ENCODE measurements at regions not wholly inside any gene's neighbourhood (a gene's known extent, or its start where the extent isn't known, plus 50 kb on each side); places are given as distances from the start of the nearest gene placed in this dataset.

- Mint-ChIP-seq H3K9me3 (peaks cover 9% of the 10 kb centered on the region), H3K36me3 (ENCODE audit: low read depth) (no peaks in the 10 kb centered on the region), H3K27ac (no peak overlapping the region), H3K4me1 (ENCODE audit: low read depth) (peaks cover 8% of the 10 kb centered on the region), H3K27me3 (ENCODE audit: insufficient read depth) (peaks cover 5% of the 10 kb centered on the region), H3K4me3 (no peak overlapping the region)
- intact Hi-C loops (cut with micrococcal nuclease): no loop called here
- no peak for DNase-seq (ENCODE audit: low spot score)
Measured at GRCh38 chr1:30197639-30198450, 525.5 kb downstream of the MATN1 start.

DNA sequence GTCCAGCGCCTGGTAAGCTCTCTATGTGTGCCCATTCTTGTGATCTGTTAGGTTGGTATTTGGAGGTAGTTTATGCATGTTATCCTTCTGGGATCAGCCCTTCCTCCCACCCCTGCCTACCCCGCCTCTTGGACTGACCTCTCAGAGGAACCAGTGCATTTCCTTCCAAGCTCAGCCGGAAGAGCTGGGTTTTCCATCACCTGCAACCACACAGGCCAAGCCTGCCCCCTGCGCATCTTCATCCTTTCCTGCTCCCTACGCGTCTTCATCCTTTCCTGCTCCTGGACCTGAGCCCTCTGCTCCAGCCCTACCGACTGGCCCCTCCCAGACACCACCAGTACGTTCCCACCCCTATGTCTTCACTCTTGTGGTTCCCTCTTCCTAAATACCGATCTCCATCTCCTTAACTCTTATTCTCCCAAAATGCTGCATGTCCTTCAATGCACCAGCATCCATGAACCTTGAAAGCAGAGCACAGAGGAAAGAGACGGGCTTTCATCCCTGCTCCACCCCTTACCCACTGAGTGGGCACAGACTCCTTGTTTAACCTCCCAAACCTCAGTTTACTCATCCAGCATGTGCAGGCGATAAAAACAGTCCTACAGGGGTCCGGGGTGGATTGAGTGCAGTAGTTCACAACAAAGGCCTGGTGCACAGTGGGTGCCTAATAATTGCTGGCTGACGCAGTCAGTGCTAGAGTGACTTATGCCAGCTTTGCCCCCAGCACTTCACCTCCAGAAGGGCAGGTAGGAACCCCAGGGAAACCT, 526.3 kb downstream of the MATN1 start:
- no peak overlapping the region for H3K4me3 Mint-ChIP-seq
- peaks cover 5% of the 10 kb centered on the region for H3K27me3 Mint-ChIP-seq (ENCODE audit: insufficient read depth)
- peaks cover 16% of the 10 kb centered on the region for H3K4me1 Mint-ChIP-seq (ENCODE audit: low read depth)
- H3K9me3 Mint-ChIP-seq: peaks cover 9% of the 10 kb centered on the region
- intact Hi-C loops (cut with micrococcal nuclease): no loop called here
- DNase-seq (ENCODE audit: low spot score): no peak
- H3K36me3 Mint-ChIP-seq (ENCODE audit: low read depth): no peaks in the 10 kb centered on the region
- no peak overlapping the region for H3K27ac Mint-ChIP-seq

DNA sequence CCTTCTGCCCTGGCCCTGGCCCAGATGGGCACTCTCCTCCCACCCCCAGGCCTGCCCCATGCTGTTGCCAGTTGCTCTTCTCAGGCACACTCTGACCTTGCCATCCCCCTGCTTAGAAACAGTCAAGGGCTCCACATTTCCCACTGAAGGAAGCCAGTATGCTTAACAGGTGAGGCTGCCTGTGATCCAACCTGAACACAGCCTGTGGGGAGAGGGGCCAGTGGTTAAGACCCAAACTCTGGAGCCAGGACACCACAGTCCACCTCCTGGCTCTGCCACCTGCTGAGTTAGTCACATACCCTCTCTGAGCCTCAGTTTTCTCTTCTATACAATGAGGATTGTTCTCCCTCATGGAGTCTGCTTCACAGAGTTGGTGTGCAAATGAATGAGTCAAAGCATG, 526.9 kb downstream of the MATN1 start:
- H3K36me3 Mint-ChIP-seq (ENCODE audit: low read depth): no peaks in the 10 kb centered on the region
- no peak overlapping the region for H3K4me3 Mint-ChIP-seq
- H3K9me3 Mint-ChIP-seq: peaks cover 9% of the 10 kb centered on the region
- DNase-seq (ENCODE audit: low spot score): no peak
- intact Hi-C loops (cut with micrococcal nuclease): no loop called here
- peaks cover 5% of the 10 kb centered on the region for H3K27me3 Mint-ChIP-seq (ENCODE audit: insufficient read depth)
- H3K4me1 Mint-ChIP-seq (ENCODE audit: low read depth): peaks cover 20% of the 10 kb centered on the region
- H3K27ac Mint-ChIP-seq: no peak overlapping the region

DNA sequence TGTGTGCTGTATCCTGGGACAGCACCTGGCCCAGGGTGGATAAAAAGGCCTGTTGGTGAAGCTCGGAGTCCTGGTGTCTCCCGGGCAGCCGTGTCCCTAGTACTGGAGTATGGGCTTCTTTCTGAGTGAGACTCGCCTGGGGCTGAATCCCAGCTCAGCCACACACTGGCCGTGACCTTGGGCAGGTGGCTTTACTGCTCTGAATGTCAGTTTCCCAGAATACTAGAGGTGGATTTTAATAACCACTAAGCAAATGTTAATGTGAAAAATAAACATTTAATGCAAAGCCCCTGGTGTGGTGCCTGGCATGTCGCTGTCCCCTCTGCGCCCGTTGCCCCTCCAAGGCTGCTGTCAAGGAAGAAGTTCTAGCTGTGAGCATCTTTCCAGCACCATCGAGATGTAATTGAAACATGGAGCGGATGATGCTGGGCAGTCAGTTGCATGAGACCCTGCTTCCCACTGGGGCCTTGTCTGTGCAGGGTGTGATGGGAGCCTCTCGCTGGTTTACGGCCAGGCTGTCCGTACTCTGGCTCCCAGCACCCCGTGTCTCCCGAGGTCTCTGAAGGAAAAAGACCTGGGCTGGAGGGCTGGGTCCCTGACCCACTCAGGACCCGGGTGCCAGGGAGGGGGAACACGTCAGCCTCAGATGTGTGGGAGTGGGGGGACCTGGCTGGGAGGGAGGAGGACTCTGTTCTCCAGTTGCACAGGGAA, 527.8 kb downstream of the MATN1 start:
- Mint-ChIP-seq H3K36me3 (ENCODE audit: low read depth) (no peaks in the 10 kb centered on the region), H3K9me3 (peaks cover 2% of the 10 kb centered on the region), H3K4me3 (no peak overlapping the region), H3K4me1 (ENCODE audit: low read depth) (peaks cover 29% of the 10 kb centered on the region), H3K27ac (no peak overlapping the region), H3K27me3 (ENCODE audit: insufficient read depth) (peaks cover 5% of the 10 kb centered on the region)
- intact Hi-C loops (cut with micrococcal nuclease): no loop called here
- no peak for DNase-seq (ENCODE audit: low spot score)

DNA sequence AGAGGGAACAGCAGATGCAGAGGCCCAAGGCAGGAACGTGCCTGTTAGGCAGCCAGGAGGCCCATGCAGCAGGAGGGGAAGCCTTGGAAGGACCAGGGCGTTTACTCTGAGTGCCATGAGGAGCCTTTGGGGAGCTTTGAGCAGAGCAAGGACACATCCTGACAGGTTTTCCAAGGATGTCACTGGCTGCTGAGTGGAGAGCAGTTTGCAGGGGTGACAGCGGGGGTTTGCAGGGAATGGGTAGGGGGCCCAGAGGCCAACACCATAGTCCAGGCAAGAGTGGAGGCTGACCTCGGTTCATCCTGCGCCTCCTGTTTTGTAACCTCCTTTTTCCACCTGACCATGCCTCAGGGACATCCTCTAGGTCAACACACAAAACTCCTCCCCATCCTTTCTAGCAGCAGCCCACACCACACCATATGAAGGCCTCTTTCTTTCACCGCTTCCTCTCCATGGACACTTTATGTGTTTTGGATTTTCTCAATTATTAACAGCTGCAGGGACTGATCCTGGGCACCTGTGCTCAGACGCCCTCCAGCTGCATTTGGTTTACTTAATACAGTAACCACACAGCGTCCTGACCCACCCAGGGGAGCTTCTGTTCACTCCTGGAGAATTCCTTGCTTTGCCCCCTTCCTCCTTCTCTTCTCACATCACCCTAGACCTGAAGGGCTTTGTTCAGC, 528.5 kb downstream of the MATN1 start:
- intact Hi-C loops (cut with micrococcal nuclease): no loop called here
- H3K9me3 Mint-ChIP-seq: no peaks in the 10 kb centered on the region

DNA sequence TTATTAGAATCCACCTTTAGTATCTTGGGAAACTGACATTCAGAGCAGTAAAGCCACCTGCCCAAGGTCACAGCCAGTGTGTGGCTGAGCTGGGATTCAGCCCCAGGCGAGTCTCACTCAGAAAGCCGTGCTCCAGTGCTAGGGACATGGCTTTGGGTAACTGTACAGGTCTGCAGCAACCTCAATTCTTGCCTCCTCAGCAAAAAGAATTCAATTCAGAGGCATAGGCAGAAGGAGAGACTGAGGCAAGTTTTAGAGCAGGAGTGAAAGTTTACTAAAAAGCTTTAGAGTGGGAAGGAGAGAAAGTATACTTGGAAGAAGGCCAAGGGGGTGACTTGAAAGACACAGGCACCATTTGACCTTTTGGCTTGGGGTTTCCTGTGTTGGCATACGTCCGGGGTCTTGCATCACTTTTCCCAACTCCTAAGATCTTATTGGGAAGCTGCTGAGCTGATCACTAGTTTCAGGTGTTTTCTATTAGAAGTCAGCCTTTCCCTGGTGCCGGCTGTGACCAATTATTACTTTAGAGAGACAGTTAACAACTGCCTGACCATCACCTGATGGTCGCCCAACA, 529.3 kb downstream of the MATN1 start:
- no peak overlapping the region for H3K27ac Mint-ChIP-seq
- H3K9me3 Mint-ChIP-seq: no peaks in the 10 kb centered on the region

More for the DNA sequence above, 528.5 kb downstream of the MATN1 start:
- no peak for DNase-seq (ENCODE audit: low spot score)
- Mint-ChIP-seq H3K4me1 (ENCODE audit: low read depth) (peaks cover 31% of the 10 kb centered on the region), H3K4me3 (no peak overlapping the region), H3K27me3 (ENCODE audit: insufficient read depth) (peaks cover 5% of the 10 kb centered on the region), H3K27ac (peak overlapping the region; percentile 50), H3K36me3 (ENCODE audit: low read depth) (no peaks in the 10 kb centered on the region)

DNA sequence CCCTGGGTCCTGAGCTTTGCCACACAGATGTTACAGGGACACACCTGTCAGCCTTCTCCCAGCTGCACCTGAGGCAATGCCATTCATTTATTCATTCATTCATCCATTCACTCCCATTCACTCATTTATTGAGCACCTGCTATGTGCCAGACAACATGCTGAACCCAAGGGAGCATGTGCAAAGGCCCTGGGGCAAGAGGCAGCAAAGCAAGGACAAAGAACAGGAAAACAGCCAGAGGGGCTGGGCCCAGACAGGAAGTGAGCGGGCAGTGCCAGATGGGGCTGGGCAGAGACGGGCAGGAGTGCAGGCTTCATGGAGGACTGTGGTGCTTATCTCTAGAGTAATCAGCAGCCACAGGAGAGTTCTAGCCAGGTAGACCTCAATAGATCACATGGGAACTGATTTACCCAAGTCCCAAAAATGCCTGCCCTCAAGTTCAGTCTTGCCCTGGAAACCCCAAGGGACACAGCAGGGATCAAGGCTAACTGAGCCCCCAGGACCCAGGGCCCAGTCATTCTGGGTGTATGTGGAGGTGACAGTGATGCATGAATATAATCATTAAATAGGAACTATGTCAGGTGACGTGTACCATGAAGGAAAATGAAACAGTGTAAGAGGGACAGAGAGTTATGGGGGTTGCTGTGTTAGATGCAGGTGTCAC, 530.3 kb downstream of the MATN1 start:
- Mint-ChIP-seq H3K9me3 (no peaks in the 10 kb centered on the region), H3K36me3 (ENCODE audit: low read depth) (no peaks in the 10 kb centered on the region), H3K4me1 (ENCODE audit: low read depth) (peaks cover 31% of the 10 kb centered on the region), H3K27ac (no peak overlapping the region), H3K27me3 (ENCODE audit: insufficient read depth) (peaks cover 5% of the 10 kb centered on the region), H3K4me3 (no peak overlapping the region)
- intact Hi-C loops (cut with micrococcal nuclease): no loop called here
- DNase-seq (ENCODE audit: low spot score): no peak

More for the DNA sequence above, 529.3 kb downstream of the MATN1 start:
- Mint-ChIP-seq H3K4me3 (no peak overlapping the region), H3K27me3 (ENCODE audit: insufficient read depth) (peaks cover 5% of the 10 kb centered on the region), H3K36me3 (ENCODE audit: low read depth) (no peaks in the 10 kb centered on the region), H3K4me1 (ENCODE audit: low read depth) (peaks cover 31% of the 10 kb centered on the region)
- DNase-seq (ENCODE audit: low spot score): no peak
- intact Hi-C loops (cut with micrococcal nuclease): no loop called here

DNA sequence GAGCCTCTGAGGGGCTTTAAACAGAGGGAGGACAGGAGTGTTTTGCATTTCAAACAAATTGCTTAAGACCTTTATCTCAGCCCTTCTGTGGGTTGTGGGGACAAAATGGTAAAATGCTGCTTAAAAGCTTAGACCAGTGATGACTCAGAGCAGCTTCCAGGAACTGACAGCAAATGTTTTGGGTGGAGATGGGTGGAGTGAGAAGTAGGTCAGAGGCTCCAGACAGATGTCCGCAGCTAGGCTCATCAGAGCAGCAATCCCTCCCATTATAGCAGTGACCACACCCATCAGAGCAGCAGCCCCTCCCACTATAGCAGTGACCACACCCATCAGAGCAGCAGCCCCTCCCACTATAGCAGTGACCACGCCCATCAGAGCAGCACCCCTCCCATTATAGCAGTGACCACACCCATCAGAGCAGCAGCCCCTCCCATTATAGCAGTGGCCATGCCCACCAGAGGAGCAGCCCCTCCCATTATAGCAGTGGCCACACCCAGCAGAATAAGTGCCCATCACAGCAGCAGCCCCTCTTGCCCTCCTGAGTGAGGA, 532.2 kb downstream of the MATN1 start:
- no peaks in the 10 kb centered on the region for H3K36me3 Mint-ChIP-seq (ENCODE audit: low read depth)
- peak; percentile 53 for DNase-seq (ENCODE audit: low spot score)
- H3K4me3 Mint-ChIP-seq: peak overlapping the region; percentile 11
- no peaks in the 10 kb centered on the region for H3K9me3 Mint-ChIP-seq
- peaks cover 31% of the 10 kb centered on the region for H3K4me1 Mint-ChIP-seq (ENCODE audit: low read depth)
- H3K27ac Mint-ChIP-seq: peak overlapping the region; percentile 65
- intact Hi-C loops (cut with micrococcal nuclease): no loop called here
- H3K27me3 Mint-ChIP-seq (ENCODE audit: insufficient read depth): peaks cover 5% of the 10 kb centered on the region

GRCh38 chr1:30190511-30191153, 532.8 kb downstream of the MATN1 start:
- Mint-ChIP-seq H3K27ac (peak overlapping the region; percentile 65), H3K36me3 (ENCODE audit: low read depth) (no peaks in the 10 kb centered on the region), H3K4me3 (peak overlapping the region; percentile 11), H3K27me3 (ENCODE audit: insufficient read depth) (peaks cover 5% of the 10 kb centered on the region), H3K4me1 (ENCODE audit: low read depth) (peaks cover 31% of the 10 kb centered on the region), H3K9me3 (no peaks in the 10 kb centered on the region)
- no peak for DNase-seq (ENCODE audit: low spot score)
- intact Hi-C loops (cut with micrococcal nuclease): no loop called here

DNA sequence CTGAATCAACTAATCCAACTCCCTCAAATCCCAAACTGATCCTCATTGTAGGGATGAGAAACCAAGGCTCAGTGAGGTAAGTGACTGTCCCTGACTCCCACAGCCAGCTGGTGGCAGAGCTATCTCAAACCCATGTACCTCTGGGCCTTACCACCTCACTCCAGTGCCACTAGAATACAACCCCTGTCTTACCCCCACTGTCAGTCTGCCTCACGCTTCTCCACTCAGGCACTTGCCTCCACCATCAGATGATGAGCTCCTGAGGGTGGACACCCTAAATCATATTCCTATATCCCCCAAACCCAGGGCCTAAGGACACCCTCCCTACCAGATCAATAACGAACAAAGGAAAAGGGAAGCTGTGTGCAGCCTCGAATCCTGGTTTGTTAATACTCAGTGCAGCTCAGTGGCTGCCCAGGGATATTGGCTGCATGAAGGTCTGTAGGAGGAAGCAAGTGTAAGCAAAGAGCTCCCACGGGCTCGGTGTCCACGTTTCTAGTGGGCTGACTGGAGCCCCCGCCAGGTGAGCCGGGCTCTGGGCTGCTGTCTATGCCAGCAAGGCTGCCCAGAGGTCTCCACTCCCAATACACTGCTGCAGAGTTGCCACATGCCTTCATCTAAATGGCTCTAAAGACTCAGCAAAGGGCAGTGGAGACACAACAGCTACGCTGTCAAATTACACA, 533.4 kb downstream of the MATN1 start:
- H3K27ac Mint-ChIP-seq: peak overlapping the region; percentile 50
- no peak overlapping the region for H3K4me3 Mint-ChIP-seq
- H3K27me3 Mint-ChIP-seq (ENCODE audit: insufficient read depth): peaks cover 5% of the 10 kb centered on the region
- intact Hi-C loops (cut with micrococcal nuclease): no loop called here
- H3K9me3 Mint-ChIP-seq: no peaks in the 10 kb centered on the region
- DNase-seq (ENCODE audit: low spot score): no peak
- H3K4me1 Mint-ChIP-seq (ENCODE audit: low read depth): peaks cover 31% of the 10 kb centered on the region
- H3K36me3 Mint-ChIP-seq (ENCODE audit: low read depth): no peaks in the 10 kb centered on the region

GRCh38 chr1:30188999-30189398, 534.4 kb downstream of the MATN1 start:
- peaks cover 31% of the 10 kb centered on the region for H3K4me1 Mint-ChIP-seq (ENCODE audit: low read depth)
- no peaks in the 10 kb centered on the region for H3K36me3 Mint-ChIP-seq (ENCODE audit: low read depth)
- peaks cover 5% of the 10 kb centered on the region for H3K27me3 Mint-ChIP-seq (ENCODE audit: insufficient read depth)
- H3K27ac Mint-ChIP-seq: no peak overlapping the region
- no peaks in the 10 kb centered on the region for H3K9me3 Mint-ChIP-seq
- H3K4me3 Mint-ChIP-seq: no peak overlapping the region
- intact Hi-C loops (cut with micrococcal nuclease): no loop called here
- no peak for DNase-seq (ENCODE audit: low spot score)

All from activated T-helper 1 cell treated with anti-CD3 and anti-CD28 coated beads, Interleukin-12 subunit alpha, Interleukin-12 subunit beta, Interleukin-2, Interleukin-4 antibody, amounts not matched to agents 30 ng/mL and 10 ng/mL and 1 ng/mL, durations not matched to agents 14 hours and 24 hours and 36 hours (primary cell).